ENCODE measurements at regions not wholly inside any gene's neighbourhood (a gene's known extent, or its start where the extent isn't known, plus 50 kb on each side); places are given as distances from the start of the nearest gene placed in this dataset.

DNA sequence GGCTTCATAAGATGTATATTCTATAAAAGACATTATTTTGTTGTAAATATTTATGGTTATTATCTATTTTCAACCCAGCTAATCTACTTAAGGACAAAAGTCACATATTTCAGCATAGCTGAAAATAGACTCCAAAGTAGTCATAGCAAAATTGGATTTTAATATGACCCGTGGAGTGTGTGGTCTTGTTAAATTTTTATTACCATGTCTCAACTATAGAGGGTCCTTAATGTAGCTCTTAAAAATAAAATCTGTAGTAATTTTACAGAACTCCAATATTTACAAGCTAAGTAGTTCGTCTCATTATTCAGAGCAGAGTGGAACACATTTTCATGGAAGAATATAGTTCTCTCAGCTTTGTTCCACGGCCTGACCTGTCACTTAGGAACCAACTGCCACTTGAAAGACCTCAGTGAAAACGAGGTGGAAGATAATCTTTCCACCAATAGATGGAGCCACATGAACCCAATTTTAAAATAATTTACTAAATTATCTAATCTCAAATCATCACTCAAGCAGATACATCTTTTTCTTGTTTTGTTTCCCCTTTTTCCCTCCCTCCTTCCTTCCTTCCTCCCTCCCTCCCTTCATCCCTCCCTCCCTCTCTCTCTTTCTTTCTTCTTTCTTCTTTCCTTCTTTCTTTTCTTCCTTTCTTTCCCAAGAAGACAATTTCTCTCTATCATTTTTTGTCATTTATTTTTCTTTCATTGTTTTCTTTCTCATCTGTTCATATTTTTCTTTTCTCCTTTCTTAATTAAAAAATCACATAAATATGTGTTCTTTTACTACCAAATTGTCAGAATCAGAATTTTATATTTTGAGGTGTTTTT lies 97.2 kb downstream of the CLDN1 start:
- dilution Hi-C loops (cut with HindIII; ENCODE audit: low sequenced_read_pairs, unreplicated experiment), result no loop called here

More for the DNA sequence above, 97.2 kb downstream of the CLDN1 start:
- Histone ChIP-seq H2AK5ac (ENCODE audit: low read depth, low read length) (no peak overlapping the region), H4K5ac (ENCODE audit: low read depth, low read length) (no peak overlapping the region), H4K8ac (ENCODE audit: low read depth in 2 of 2, low read length in 2 of 2) (no peak overlapping the region), H3K23ac (ENCODE audit: low read depth, low read length) (no peak overlapping the region), H3K14ac (replicated peaks; ENCODE audit: low read depth, low read length) (no peak overlapping the region), H3K4ac (ENCODE audit: low read depth, low read length) (no peak overlapping the region), H2BK20ac (ENCODE audit: low read depth, low read length) (no peak overlapping the region), H3K4me1 (ENCODE audit: control insufficient read depth, insufficient read depth, low read length) (no peaks in the 10 kb centered on the region), H2AK9ac (replicated peaks; ENCODE audit: low read depth, low read length, poor library complexity) (no peak overlapping the region), H3K9ac (ENCODE audit: low read depth, low read length) (no peak overlapping the region), H2BK15ac (ENCODE audit: low read depth, low read length) (no peak overlapping the region), H3K27ac (ENCODE audit: insufficient read depth, low read length) (no peak overlapping the region), H3K79me1 (ENCODE audit: low read depth in 1 of 2, low read length in 2 of 2) (no peaks in the 10 kb centered on the region), H3K56ac (ENCODE audit: extremely low read depth, insufficient read depth, low read length) (no peak overlapping the region), H3K18ac (ENCODE audit: low read depth, low read length) (no peak overlapping the region), H3K4me3 (ENCODE audit: insufficient read depth, low read depth, low read length) (no peak overlapping the region), H2BK120ac (ENCODE audit: low read depth, low read length) (no peak overlapping the region), H2AFZ (replicated peaks; ENCODE audit: low read length, poor library complexity) (no peak overlapping the region), H4K91ac (ENCODE audit: insufficient read depth, low read depth, low read length) (no peak overlapping the region), H4K20me1 (ENCODE audit: insufficient read depth, low read length) (no peaks in the 10 kb centered on the region), H3K4me2 (ENCODE audit: low read depth, low read length) (no peak overlapping the region), H3K9me1 (ENCODE audit: insufficient read depth, low read length) (no peaks in the 10 kb centered on the region), H3K27me3 (ENCODE audit: control insufficient read depth, insufficient read depth, low read length) (no peaks in the 10 kb centered on the region), H3K36me3 (ENCODE audit: control insufficient read depth, insufficient read depth, low read length) (no peaks in the 10 kb centered on the region), H2BK5ac (ENCODE audit: low read depth, low read length, poor library complexity, severe bottlenecking) (no peak overlapping the region), H3K9me3 (ENCODE audit: control insufficient read depth, insufficient read depth, low read length) (peaks cover 2% of the 10 kb centered on the region; the same call in 1 of the 2 replicates)
- no CpG with 5 or more reads among the region's 4 CpGs for WGBS, 2 experiments (ENCODE audit: extremely low coverage in 2 of 2, insufficient read length in 1 of 2)
- CTCF ChIA-PET, result interaction anchor here (0.6 to 3.3 kb wide), 13 partner anchors 9 to 260 kb away, joined by 3 to 22 read pairs (median 4); partner anchors contain the start of gene CLDN1
- POLR2A ChIA-PET (ENCODE audit: unreplicated experiment), result interaction anchor here (0.6 kb wide), 1 partner anchor 78 kb away, joined by 3 read pairs; no protein-coding TSS in a partner anchor
- intact Hi-C loops (cut with micrococcal nuclease) (loop anchor here (1.0 to 5.0 kb wide), 5 partner anchors 97 to 472 kb away; partner anchors contain the start of gene CLDN1), in situ Hi-C loops (cut with MboI; ENCODE audit: low sequenced_read_pairs) (loop anchor here (5.0 kb wide), 2 partner anchors 92 to 202 kb away; no protein-coding TSS in a partner anchor)
- TF ChIP-seq POLR2A (IDR thresholded peaks at IDR 0.05; ENCODE audit: low read depth, low read length) (no peak), RFX5 (IDR thresholded peaks at IDR 0.05; ENCODE audit: low read depth, low read length) (no peak), MAFK (IDR thresholded peaks at IDR 0.05; ENCODE audit: low read depth, low read length) (no peak), RAD21 (IDR thresholded peaks at IDR 0.05; ENCODE audit: low read length) (peak; percentile 68), SMC3 (IDR thresholded peaks at IDR 0.05; ENCODE audit: low read depth, low read length) (peak; percentile 58), BHLHE40 (IDR thresholded peaks at IDR 0.05; ENCODE audit: low read depth, low read length) (no peak), MAZ (IDR thresholded peaks at IDR 0.05; ENCODE audit: borderline replicate concordance, low read depth, low read length) (no peak)
- TF ChIP-seq, protein P1, sequence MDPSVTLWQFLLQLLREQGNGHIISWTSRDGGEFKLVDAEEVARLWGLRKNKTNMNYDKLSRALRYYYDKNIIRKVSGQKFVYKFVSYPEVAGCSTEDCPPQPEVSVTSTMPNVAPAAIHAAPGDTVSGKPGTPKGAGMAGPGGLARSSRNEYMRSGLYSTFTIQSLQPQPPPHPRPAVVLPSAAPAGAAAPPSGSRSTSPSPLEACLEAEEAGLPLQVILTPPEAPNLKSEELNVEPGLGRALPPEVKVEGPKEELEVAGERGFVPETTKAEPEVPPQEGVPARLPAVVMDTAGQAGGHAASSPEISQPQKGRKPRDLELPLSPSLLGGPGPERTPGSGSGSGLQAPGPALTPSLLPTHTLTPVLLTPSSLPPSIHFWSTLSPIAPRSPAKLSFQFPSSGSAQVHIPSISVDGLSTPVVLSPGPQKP (IDR thresholded peaks at IDR 0.05; ENCODE audit: borderline replicate concordance, low read depth, low read length), result no peak
- TF ChIP-seq, protein P2, sequence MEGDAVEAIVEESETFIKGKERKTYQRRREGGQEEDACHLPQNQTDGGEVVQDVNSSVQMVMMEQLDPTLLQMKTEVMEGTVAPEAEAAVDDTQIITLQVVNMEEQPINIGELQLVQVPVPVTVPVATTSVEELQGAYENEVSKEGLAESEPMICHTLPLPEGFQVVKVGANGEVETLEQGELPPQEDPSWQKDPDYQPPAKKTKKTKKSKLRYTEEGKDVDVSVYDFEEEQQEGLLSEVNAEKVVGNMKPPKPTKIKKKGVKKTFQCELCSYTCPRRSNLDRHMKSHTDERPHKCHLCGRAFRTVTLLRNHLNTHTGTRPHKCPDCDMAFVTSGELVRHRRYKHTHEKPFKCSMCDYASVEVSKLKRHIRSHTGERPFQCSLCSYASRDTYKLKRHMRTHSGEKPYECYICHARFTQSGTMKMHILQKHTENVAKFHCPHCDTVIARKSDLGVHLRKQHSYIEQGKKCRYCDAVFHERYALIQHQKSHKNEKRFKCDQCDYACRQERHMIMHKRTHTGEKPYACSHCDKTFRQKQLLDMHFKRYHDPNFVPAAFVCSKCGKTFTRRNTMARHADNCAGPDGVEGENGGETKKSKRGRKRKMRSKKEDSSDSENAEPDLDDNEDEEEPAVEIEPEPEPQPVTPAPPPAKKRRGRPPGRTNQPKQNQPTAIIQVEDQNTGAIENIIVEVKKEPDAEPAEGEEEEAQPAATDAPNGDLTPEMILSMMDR (conservative IDR thresholded peaks at IDR 0.05; ENCODE audit: low read depth, low read length), result peak; percentile 65
- peak; percentile 42 for DNase-seq
- peak; percentile 40; the same call in 1 of the 2 replicates for ATAC-seq (ENCODE audit: low read depth)
- BruUV-seq (replicated peaks), result no TSS peak
